ENCODE measurements at regions not wholly inside any gene's neighbourhood (a gene's known extent, or its start where the extent isn't known, plus 50 kb on each side); places are given as distances from the start of the nearest gene placed in this dataset.
A peak's percentile ranks its signal among the peaks of the same experiment; 100 is the strongest.

DNA sequence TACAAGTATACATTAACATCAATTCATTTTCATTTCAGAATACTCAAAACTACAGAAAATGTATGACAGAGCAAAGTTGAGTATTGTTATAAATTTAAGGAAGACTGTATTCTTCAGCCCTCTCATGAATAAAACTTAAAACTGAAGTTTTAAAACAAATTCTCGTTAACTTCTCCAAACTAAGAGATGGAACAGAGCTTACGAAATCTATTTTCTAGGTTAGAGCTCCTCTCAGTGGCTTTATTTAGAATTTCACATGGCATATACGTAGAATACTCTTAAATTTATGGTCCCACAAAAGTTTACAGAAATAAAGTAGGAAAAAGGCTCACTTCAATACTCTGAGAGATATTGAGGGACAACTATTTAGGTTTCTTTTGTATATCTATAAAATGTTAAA, 612.1 kb downstream of the KCNJ3 start:
- no peaks in the 10 kb centered on the region for H3F3A ChIP-seq (ENCODE audit: control insufficient read depth, insufficient read depth)
- no peaks in the 10 kb centered on the region for H3K9me2 ChIP-seq (replicated peaks; ENCODE audit: control insufficient read depth, low read length)
- H3K27ac ChIP-seq (ENCODE audit: low read depth, low read length) = no peak overlapping the region
- peaks cover 7% of the 10 kb centered on the region; the same call in 1 of the 2 replicates for H3K4me1 ChIP-seq (ENCODE audit: control insufficient read depth, low read length)
- no peaks in the 10 kb centered on the region for H3K27me3 ChIP-seq (ENCODE audit: control insufficient read depth, low read length)
- no peaks in the 10 kb centered on the region; the same call in 1 of the 2 replicates for H3K36me3 ChIP-seq (ENCODE audit: control insufficient read depth, low read length)
- no peaks in the 10 kb centered on the region for H3K9me3 ChIP-seq (ENCODE audit: control insufficient read depth, insufficient read depth, low read length)
- H3K4me2 ChIP-seq (ENCODE audit: low read length) = no peak overlapping the region
- H3K4me3 ChIP-seq (ENCODE audit: low read length) = no peak overlapping the region
- no peaks in the 10 kb centered on the region for H3K79me2 ChIP-seq (ENCODE audit: control insufficient read depth, low read length)
- TF ChIP-seq CTCF (IDR thresholded peaks at IDR 0.05; ENCODE audit: low read depth, low read length, poor library complexity, severe bottlenecking) (peak; percentile 66), EZH2phosphoT487 (IDR thresholded peaks at IDR 0.05; ENCODE audit: borderline replicate concordance, low read length) (no peak)
- no peaks in the 10 kb centered on the region for H4K20me1 ChIP-seq (ENCODE audit: control insufficient read depth, insufficient read depth, low read depth, low read length)

DNA sequence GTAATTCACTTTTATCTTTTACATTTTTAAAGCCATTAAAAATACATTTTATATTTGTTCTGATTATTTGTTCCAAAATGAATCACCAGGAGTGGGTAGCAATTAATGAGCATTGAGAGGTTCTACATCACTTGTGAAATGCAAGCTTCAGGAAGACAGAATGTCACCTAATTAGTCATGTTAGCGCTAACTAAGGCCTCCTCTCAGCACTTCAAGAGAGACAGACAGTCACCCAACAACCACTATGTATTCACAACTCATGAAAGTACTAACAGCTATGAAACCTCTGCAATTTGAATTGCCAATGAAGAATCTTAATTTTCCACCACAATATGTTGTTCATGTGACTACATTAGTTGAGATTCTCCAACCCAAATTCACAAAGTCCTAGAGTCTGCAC, 611.0 kb downstream of the KCNJ3 start:
- Histone ChIP-seq H3K4me1 (ENCODE audit: control insufficient read depth, low read length) (peaks cover 7% of the 10 kb centered on the region; the same call in 1 of the 2 replicates), H3K4me2 (ENCODE audit: low read length) (no peak overlapping the region), H3K4me3 (ENCODE audit: low read length) (no peak overlapping the region), H3K27ac (ENCODE audit: low read depth, low read length) (no peak overlapping the region), H3K9me3 (ENCODE audit: control insufficient read depth, insufficient read depth, low read length) (no peaks in the 10 kb centered on the region), H3K79me2 (ENCODE audit: control insufficient read depth, low read length) (no peaks in the 10 kb centered on the region), H3K36me3 (ENCODE audit: control insufficient read depth, low read length) (no peaks in the 10 kb centered on the region; the same call in 1 of the 2 replicates), H3K9me2 (replicated peaks; ENCODE audit: control insufficient read depth, low read length) (no peaks in the 10 kb centered on the region), H3F3A (ENCODE audit: control insufficient read depth, insufficient read depth) (no peaks in the 10 kb centered on the region), H3K27me3 (ENCODE audit: control insufficient read depth, low read length) (no peaks in the 10 kb centered on the region), H4K20me1 (ENCODE audit: control insufficient read depth, insufficient read depth, low read depth, low read length) (no peaks in the 10 kb centered on the region)
- no peak for TF ChIP-seq EZH2phosphoT487 (IDR thresholded peaks at IDR 0.05; ENCODE audit: borderline replicate concordance, low read length)
- TF ChIP-seq CTCF (IDR thresholded peaks at IDR 0.05; ENCODE audit: low read depth, low read length, poor library complexity, severe bottlenecking) = no peak

GRCh38 chr2:155308367-155309009, 610.0 kb downstream of the KCNJ3 start:
- Histone ChIP-seq H4K20me1 (ENCODE audit: control insufficient read depth, insufficient read depth, low read depth, low read length) (no peaks in the 10 kb centered on the region), H3K27ac (ENCODE audit: low read depth, low read length) (no peak overlapping the region), H3K4me3 (ENCODE audit: low read length) (no peak overlapping the region), H3K36me3 (ENCODE audit: control insufficient read depth, low read length) (no peaks in the 10 kb centered on the region; the same call in 1 of the 2 replicates), H3K4me1 (ENCODE audit: control insufficient read depth, low read length) (peaks cover 7% of the 10 kb centered on the region; the same call in 1 of the 2 replicates), H3K79me2 (ENCODE audit: control insufficient read depth, low read length) (no peaks in the 10 kb centered on the region), H3K9me3 (ENCODE audit: control insufficient read depth, insufficient read depth, low read length) (no peaks in the 10 kb centered on the region), H3K4me2 (ENCODE audit: low read length) (no peak overlapping the region), H3F3A (ENCODE audit: control insufficient read depth, insufficient read depth) (no peaks in the 10 kb centered on the region), H3K27me3 (ENCODE audit: control insufficient read depth, low read length) (no peaks in the 10 kb centered on the region), H3K9me2 (replicated peaks; ENCODE audit: control insufficient read depth, low read length) (no peaks in the 10 kb centered on the region)
- no peak for TF ChIP-seq CTCF (IDR thresholded peaks at IDR 0.05; ENCODE audit: low read depth, low read length, poor library complexity, severe bottlenecking)
- no peak for TF ChIP-seq EZH2phosphoT487 (IDR thresholded peaks at IDR 0.05; ENCODE audit: borderline replicate concordance, low read length)

Data from DOHH2 (cell line).